ENCODE measurements at regions not wholly inside any gene's neighbourhood (a gene's known extent, or its start where the extent isn't known, plus 50 kb on each side); places are given as distances from the start of the nearest gene placed in this dataset.
"Not testable (repeated sequence)": the region's sequence is repeated elsewhere in the genome, so short reads cannot be mapped to it uniquely, and the experiment has no call there.

DNA sequence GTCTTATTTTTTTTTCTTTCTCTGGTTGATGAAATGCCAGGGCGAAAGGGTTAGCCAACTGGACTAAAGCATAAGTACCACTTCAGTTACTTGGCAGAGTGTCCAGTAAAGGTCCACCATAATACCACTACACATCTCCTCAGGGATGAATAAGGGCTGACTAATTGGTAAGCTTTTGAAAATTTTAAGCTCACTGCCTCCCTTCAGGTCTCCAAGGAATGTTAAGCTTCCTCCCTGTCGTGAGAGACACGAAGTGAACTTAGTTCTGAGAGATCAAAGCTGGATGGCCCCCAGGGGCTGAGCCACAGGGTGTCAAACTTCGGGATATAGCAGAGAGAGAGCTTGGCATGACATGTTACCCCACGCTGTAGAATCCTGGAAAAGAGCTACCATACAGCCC lies 111.4 kb downstream of the VSIG4 start:
- Histone ChIP-seq H3K9me3 (ENCODE audit: low read length) (no peaks in the 10 kb centered on the region), H2AFZ (ENCODE audit: low read length) (no peak overlapping the region), H3K27me3 (ENCODE audit: control insufficient read depth in 1 of 2, insufficient read depth in 2 of 2, low read length in 2 of 2) (no peaks in the 10 kb centered on the region), H3K4me1 (ENCODE audit: insufficient read depth, low read length) (no peaks in the 10 kb centered on the region), H3K79me2 (ENCODE audit: insufficient read depth, low read length) (no peaks in the 10 kb centered on the region), H3K27ac (ENCODE audit: extremely low read length, insufficient read depth, low read length) (no peak overlapping the region), H3K4me2 (ENCODE audit: low read depth, low read length) (no peak overlapping the region), H4K20me1 (ENCODE audit: insufficient read depth, low read length) (no peaks in the 10 kb centered on the region), H3K4me3 (replicated peaks in 1 of 3; ENCODE audit: insufficient read depth in 1 of 3, low read depth in 2 of 3, low read length in 3 of 3) (no peak overlapping the region), H3K9ac (ENCODE audit: insufficient read depth, low read depth, low read length) (no peak overlapping the region), H3K36me3 (replicated peaks in 1 of 2; ENCODE audit: control insufficient read depth in 1 of 2, insufficient read depth in 2 of 2, low read length in 2 of 2) (no peaks in the 10 kb centered on the region)
- CTCF ChIA-PET (ENCODE audit: low intra/inter-chr PET ratio, low total read pairs) = no interaction called here
- BruUV-seq (replicated peaks) = no TSS peak
- TF ChIP-seq KAT2B (IDR thresholded peaks at IDR 0.05; ENCODE audit: borderline replicate concordance, low read depth, low read length) (no peak), HNRNPH1 (optimal IDR thresholded peaks at IDR 0.05; ENCODE audit: low read depth, low read length) (no peak), KLF16 (CRISPR knock-in tag; IDR thresholded peaks at IDR 0.05) (no peak), ASH2L (IDR thresholded peaks at IDR 0.05; ENCODE audit: insufficient read length, low read depth, low read length) (no peak)
- TF ChIP-seq, protein P1, sequence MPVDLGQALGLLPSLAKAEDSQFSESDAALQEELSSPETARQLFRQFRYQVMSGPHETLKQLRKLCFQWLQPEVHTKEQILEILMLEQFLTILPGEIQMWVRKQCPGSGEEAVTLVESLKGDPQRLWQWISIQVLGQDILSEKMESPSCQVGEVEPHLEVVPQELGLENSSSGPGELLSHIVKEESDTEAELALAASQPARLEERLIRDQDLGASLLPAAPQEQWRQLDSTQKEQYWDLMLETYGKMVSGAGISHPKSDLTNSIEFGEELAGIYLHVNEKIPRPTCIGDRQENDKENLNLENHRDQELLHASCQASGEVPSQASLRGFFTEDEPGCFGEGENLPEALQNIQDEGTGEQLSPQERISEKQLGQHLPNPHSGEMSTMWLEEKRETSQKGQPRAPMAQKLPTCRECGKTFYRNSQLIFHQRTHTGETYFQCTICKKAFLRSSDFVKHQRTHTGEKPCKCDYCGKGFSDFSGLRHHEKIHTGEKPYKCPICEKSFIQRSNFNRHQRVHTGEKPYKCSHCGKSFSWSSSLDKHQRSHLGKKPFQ (CRISPR knock-in tag; IDR thresholded peaks at IDR 0.05; ENCODE audit: insufficient replicate concordance) = no peak
- TF ChIP-seq, protein P2, sequence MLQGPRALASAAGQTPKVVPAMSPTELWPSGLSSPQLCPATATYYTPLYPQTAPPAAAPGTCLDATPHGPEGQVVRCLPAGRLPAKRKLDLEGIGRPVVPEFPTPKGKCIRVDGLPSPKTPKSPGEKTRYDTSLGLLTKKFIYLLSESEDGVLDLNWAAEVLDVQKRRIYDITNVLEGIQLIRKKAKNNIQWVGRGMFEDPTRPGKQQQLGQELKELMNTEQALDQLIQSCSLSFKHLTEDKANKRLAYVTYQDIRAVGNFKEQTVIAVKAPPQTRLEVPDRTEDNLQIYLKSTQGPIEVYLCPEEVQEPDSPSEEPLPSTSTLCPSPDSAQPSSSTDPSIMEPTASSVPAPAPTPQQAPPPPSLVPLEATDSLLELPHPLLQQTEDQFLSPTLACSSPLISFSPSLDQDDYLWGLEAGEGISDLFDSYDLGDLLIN (CRISPR knock-in tag; IDR thresholded peaks at IDR 0.05; ENCODE audit: borderline replicate concordance) = no peak
- DNase-seq (ENCODE audit: low spot score) (no peak), ATAC-seq (no peak), FAIRE-seq (no peak)
- in situ Hi-C loops (cut with HindIII; ENCODE audit: extremely low pct_ligation_motif_present, low pct_unique_long_range_greater_than_20kb) (no loop called here), intact Hi-C loops (cut with micrococcal nuclease; ENCODE audit: unreplicated experiment) (no loop called here)
- POLR2A ChIA-PET = no interaction called here
- WGBS (ENCODE audit: low lambda C conversion rate) = 8% methylated on average over 1 of the region's 5 CpGs

DNA sequence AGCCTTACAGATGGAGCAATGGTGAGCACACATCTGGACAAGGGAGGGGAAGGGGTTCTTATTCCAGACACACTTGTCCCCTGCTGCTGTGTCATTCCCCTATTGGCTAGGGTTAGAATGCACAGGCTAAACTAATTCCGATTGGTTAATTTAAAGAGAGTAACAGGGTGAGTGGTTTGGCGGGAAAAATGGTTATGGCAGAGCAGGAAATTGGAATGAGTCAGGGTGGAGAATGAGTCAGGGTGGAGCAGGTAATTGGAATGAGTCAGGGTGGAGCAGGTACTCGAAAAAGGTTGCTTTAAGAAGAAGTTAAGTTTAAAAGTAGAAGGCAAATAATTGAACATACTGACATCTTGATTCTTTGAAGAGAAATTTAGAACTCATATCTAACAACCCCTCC lies 112.5 kb downstream of the VSIG4 start:
- H3K79me2 ChIP-seq (ENCODE audit: insufficient read depth, low read length); H3K9me3 ChIP-seq (ENCODE audit: low read length); H3K9ac ChIP-seq (ENCODE audit: insufficient read depth, low read depth, low read length); intact Hi-C loops (cut with micrococcal nuclease; ENCODE audit: unreplicated experiment); in situ Hi-C loops (cut with HindIII; ENCODE audit: extremely low pct_ligation_motif_present, low pct_unique_long_range_greater_than_20kb); H3K4me1 ChIP-seq (ENCODE audit: insufficient read depth, low read length); H3K27me3 ChIP-seq (ENCODE audit: control insufficient read depth in 1 of 2, insufficient read depth in 2 of 2, low read length in 2 of 2); ATAC-seq; FAIRE-seq; BruUV-seq (replicated peaks); CTCF ChIA-PET (ENCODE audit: low intra/inter-chr PET ratio, low total read pairs); DNase-seq (ENCODE audit: low spot score); H3K4me2 ChIP-seq (ENCODE audit: low read depth, low read length); H3K4me3 ChIP-seq (replicated peaks in 1 of 3; ENCODE audit: insufficient read depth in 1 of 3, low read depth in 2 of 3, low read length in 3 of 3); H2AFZ ChIP-seq (ENCODE audit: low read length); H3K27ac ChIP-seq (ENCODE audit: extremely low read length, insufficient read depth, low read length); H4K20me1 ChIP-seq (ENCODE audit: insufficient read depth, low read length); H3K36me3 ChIP-seq (replicated peaks in 1 of 2; ENCODE audit: control insufficient read depth in 1 of 2, insufficient read depth in 2 of 2, low read length in 2 of 2); POLR2A ChIA-PET: not testable (repeated sequence)
- WGBS (ENCODE audit: low lambda C conversion rate) = 8% methylated on average over 3 of the region's 3 CpGs

All from HepG2 (cell line).